IMR-90 (cell line): ENCODE measurements at regions not wholly inside any gene's neighbourhood (a gene's known extent, or its start where the extent isn't known, plus 50 kb on each side); places are given as distances from the start of the nearest gene placed in this dataset.

Source experiments
- CHD1 ChIP-seq: IDR thresholded peaks from 2 replicates; pipeline ENCODE4 v1.6.1; 2012; ENCODE audit warnings: low read depth, low read length, improper control_type of control experiment
- ELK1 ChIP-seq: fragments of 150-350 bp; IDR thresholded peaks from 2 replicates; pipeline ENCODE4 v1.6.1; 2016; ENCODE audit warnings: low read depth, mild to moderate bottlenecking, low read length, moderate library complexity, borderline replicate concordance
- MAFK ChIP-seq: IDR thresholded peaks from 2 replicates; pipeline ENCODE4 v1.6.1; 2012; ENCODE audit warnings: low read depth, low read length, improper control_type of control experiment
- MAZ ChIP-seq: IDR thresholded peaks from 2 replicates; pipeline ENCODE4 v1.6.1; 2012; ENCODE audit warnings: low read depth, mild to moderate bottlenecking, low read length, improper control_type of control experiment, moderate library complexity, borderline replicate concordance
- MXI1 ChIP-seq: IDR thresholded peaks from 2 replicates; pipeline ENCODE4 v1.6.1; 2012; ENCODE audit warnings: low read depth, mild to moderate bottlenecking, low read length, moderate library complexity, borderline replicate concordance
- POLR2A ChIP-seq: IDR thresholded peaks from 2 replicates; pipeline ENCODE4 v1.6.1; 2012; ENCODE audit warnings: mild to moderate bottlenecking, low read depth, low read length
- RAD21 ChIP-seq: IDR thresholded peaks from 2 replicates; pipeline ENCODE4 v1.6.1; 2012; ENCODE audit warnings: low read length, improper control_type of control experiment
- RFX5 ChIP-seq: IDR thresholded peaks from 2 replicates; pipeline ENCODE4 v1.8.0; 2012; ENCODE audit warnings: low read depth, mild to moderate bottlenecking, low read length, moderate library complexity
- USF2 ChIP-seq: fragments of 150-350 bp; IDR thresholded peaks from 2 replicates; pipeline ENCODE4 v1.6.1; 2017; ENCODE audit warnings: mild to moderate bottlenecking, antibody characterized with exemption, low read length, low read depth
- TF ChIP-seq, protein P1 (sequence below): conservative IDR thresholded peaks from 2 replicates; pipeline ENCODE4 v1.5.1; 2012; ENCODE audit warnings: mild to moderate bottlenecking, low read depth, low read length, improper control_type of control experiment

DNA sequence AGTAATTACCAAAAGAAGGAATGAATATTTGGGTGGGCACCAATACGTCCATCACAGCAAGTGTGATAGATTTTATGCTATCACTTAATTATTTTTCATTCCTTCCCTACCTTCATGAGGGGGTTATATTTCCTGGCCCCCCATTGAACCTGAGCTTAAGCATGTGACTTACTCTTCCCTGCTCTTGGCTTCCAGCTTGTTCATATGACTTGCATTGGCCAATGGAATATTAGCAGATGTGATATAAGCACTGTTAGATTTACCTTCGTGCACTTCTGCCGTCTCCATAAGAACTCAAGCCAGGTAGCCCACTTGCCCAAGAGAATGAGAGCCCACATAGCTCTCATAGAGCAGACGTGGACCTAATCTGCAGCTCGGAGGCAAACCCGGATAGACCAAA lies 99.1 kb upstream of the SMARCA2 start:
- no peak for TF ChIP-seq CHD1
- TF ChIP-seq RAD21: no peak
- TF ChIP-seq MAFK: no peak
- TF ChIP-seq MAZ: no peak
- TF ChIP-seq, protein P1, sequence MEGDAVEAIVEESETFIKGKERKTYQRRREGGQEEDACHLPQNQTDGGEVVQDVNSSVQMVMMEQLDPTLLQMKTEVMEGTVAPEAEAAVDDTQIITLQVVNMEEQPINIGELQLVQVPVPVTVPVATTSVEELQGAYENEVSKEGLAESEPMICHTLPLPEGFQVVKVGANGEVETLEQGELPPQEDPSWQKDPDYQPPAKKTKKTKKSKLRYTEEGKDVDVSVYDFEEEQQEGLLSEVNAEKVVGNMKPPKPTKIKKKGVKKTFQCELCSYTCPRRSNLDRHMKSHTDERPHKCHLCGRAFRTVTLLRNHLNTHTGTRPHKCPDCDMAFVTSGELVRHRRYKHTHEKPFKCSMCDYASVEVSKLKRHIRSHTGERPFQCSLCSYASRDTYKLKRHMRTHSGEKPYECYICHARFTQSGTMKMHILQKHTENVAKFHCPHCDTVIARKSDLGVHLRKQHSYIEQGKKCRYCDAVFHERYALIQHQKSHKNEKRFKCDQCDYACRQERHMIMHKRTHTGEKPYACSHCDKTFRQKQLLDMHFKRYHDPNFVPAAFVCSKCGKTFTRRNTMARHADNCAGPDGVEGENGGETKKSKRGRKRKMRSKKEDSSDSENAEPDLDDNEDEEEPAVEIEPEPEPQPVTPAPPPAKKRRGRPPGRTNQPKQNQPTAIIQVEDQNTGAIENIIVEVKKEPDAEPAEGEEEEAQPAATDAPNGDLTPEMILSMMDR: no peak
- TF ChIP-seq USF2: no peak
- TF ChIP-seq MXI1: no peak
- no peak for TF ChIP-seq RFX5
- TF ChIP-seq POLR2A: no peak
- TF ChIP-seq ELK1: no peak
